Stimulated activated CD4-positive, alpha-beta T cell treated with anti-CD3 and anti-CD28 coated beads, TNF-alpha, amount 100 ng/mL, for 24 hours (primary cell): ENCODE measurements at regions not wholly inside any gene's neighbourhood (a gene's known extent, or its start where the extent isn't known, plus 50 kb on each side); places are given as distances from the start of the nearest gene placed in this dataset.
"Not testable (repeated sequence)": the region's sequence is repeated elsewhere in the genome, so short reads cannot be mapped to it uniquely, and the experiment has no call there.

Experiments
- DNase-seq, 3 experiments: peaks; one replicate each; pipeline ENCODE4 v3.0.0-alpha.2; 2020; ENCODE audit warnings: low read depth in 3 of 3

GRCh38 chr2:240254337-240255164 is 114.1 kb upstream of the OTOS start:
- no peak for DNase-seq

- no peak for DNase-seq
Observed at GRCh38 chr2:240255165-240255491, 114.7 kb upstream of the OTOS start.

- DNase-seq, result no peak
Observed at GRCh38 chr2:240255811-240256703, 115.6 kb upstream of the OTOS start.

- DNase-seq, result no peak
Observed at GRCh38 chr2:240256704-240257637, 116.5 kb upstream of the OTOS start.

- no peak for DNase-seq
Observed at GRCh38 chr2:240257940-240258580, 117.6 kb upstream of the OTOS start.

- DNase-seq, result no peak
Observed at GRCh38 chr2:240258685-240259084, 118.2 kb upstream of the OTOS start.

GRCh38 chr2:240259201-240259923 is 118.9 kb upstream of the OTOS start:
- DNase-seq, result no peak

GRCh38 chr2:240259924-240260529 is 119.6 kb upstream of the OTOS start:
- DNase-seq, result no peak

GRCh38 chr2:240260664-240261063 is 120.2 kb upstream of the OTOS start:
- DNase-seq, result no peak

- not testable (repeated sequence) for DNase-seq
Observed at GRCh38 chr2:240262578-240262977, 122.1 kb upstream of the OTOS start.

GRCh38 chr2:240269380-240269779 is 128.9 kb upstream of the OTOS start:
- no peak for DNase-seq

- DNase-seq, result no peak
Observed at GRCh38 chr2:240269886-240270285, 129.4 kb upstream of the OTOS start.

- DNase-seq, result no peak
Observed at GRCh38 chr2:240271716-240272341, 131.4 kb upstream of the OTOS start.

- no peak for DNase-seq
Observed at GRCh38 chr2:240275386-240275785, 134.9 kb upstream of the OTOS start.

GRCh38 chr2:240277073-240277806 is 136.8 kb upstream of the OTOS start:
- DNase-seq, result no peak

- DNase-seq, result no peak
Observed at GRCh38 chr2:240277807-240278522, 137.5 kb upstream of the OTOS start.

- no peak for DNase-seq
Observed at GRCh38 chr2:240278661-240279060, 138.2 kb upstream of the OTOS start.

- no peak for DNase-seq
Observed at GRCh38 chr2:240280621-240281020, 140.2 kb upstream of the OTOS start.
